Panc1 (cell line): ENCODE measurements at regions not wholly inside any gene's neighbourhood (a gene's known extent, or its start where the extent isn't known, plus 50 kb on each side); places are given as distances from the start of the nearest gene placed in this dataset.

Experiments
- REST ChIP-seq, 2 experiments: IDR thresholded peaks; 2 replicates each; pipeline ENCODE4 v1.6.1; 2011 to 2012; ENCODE audit warnings: low read depth in 2 of 2, control low read depth in 1 of 2, low read length in 1 of 2, mild to moderate bottlenecking in 1 of 2, moderate library complexity in 1 of 2; ENCODE audit not compliant: insufficient read depth in 1 of 2
- TF ChIP-seq, protein P1 (sequence below): fragments of 450-650 bp; IDR thresholded peaks from 2 replicates; pipeline ENCODE4 v1.5.1; 2017; ENCODE audit warnings: mild to moderate bottlenecking

- TF ChIP-seq, protein P1, sequence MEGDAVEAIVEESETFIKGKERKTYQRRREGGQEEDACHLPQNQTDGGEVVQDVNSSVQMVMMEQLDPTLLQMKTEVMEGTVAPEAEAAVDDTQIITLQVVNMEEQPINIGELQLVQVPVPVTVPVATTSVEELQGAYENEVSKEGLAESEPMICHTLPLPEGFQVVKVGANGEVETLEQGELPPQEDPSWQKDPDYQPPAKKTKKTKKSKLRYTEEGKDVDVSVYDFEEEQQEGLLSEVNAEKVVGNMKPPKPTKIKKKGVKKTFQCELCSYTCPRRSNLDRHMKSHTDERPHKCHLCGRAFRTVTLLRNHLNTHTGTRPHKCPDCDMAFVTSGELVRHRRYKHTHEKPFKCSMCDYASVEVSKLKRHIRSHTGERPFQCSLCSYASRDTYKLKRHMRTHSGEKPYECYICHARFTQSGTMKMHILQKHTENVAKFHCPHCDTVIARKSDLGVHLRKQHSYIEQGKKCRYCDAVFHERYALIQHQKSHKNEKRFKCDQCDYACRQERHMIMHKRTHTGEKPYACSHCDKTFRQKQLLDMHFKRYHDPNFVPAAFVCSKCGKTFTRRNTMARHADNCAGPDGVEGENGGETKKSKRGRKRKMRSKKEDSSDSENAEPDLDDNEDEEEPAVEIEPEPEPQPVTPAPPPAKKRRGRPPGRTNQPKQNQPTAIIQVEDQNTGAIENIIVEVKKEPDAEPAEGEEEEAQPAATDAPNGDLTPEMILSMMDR = no peak
- no peak for TF ChIP-seq REST (IDR thresholded peaks at IDR 0.05; ENCODE audit: insufficient read depth in 1 of 2, low read depth in 2 of 2, low read length in 1 of 2)
Measured at GRCh38 chr6:141029908-141030307, 1102.8 kb upstream of the GJE1 start.
